Neural cell (in vitro differentiated cells): ENCODE measurements at regions not wholly inside any gene's neighbourhood (a gene's known extent, or its start where the extent isn't known, plus 50 kb on each side); places are given as distances from the start of the nearest gene placed in this dataset.
A peak's percentile ranks its signal among the peaks of the same experiment; 100 is the strongest.

Source experiments
- H2AFZ ChIP-seq: fragments of 200-600, 300-800 bp; sonication (generic), shearing (Covaris generic); 2 replicates; pipeline ENCODE4 v1.6.0; 2014; ENCODE audit warnings: low read depth, mild to moderate bottlenecking, antibody characterized with exemption, low read length, moderate library complexity
- H3F3A ChIP-seq: fragments of 200-600 bp; shearing (Covaris generic); 2 replicates; pipeline ENCODE4 v1.6.1; 2016; ENCODE audit warnings: mild to moderate bottlenecking, moderate library complexity, mixed read lengths, antibody characterized with exemption, low read length; ENCODE audit not compliant: insufficient read depth, poor library complexity, severe bottlenecking
- H3K27ac ChIP-seq: fragments of 200-600, 300-800 bp; sonication (generic), shearing (Covaris generic); 2 replicates; pipeline ENCODE4 v1.5.1; 2014; ENCODE audit warnings: mild to moderate bottlenecking, low read length, moderate library complexity
- H3K27me3 ChIP-seq: fragments of 300-800, 200-600 bp; sonication (generic), shearing (Covaris generic); 2 replicates; pipeline ENCODE4 v1.6.0; 2014; ENCODE audit warnings: mild to moderate bottlenecking, low read depth, low read length, moderate library complexity; ENCODE audit not compliant: insufficient read depth
- H3K36me3 ChIP-seq: fragments of 300-800, 200-600 bp; sonication (generic), shearing (Covaris generic); 2 replicates; pipeline ENCODE4 v1.5.1; 2014; ENCODE audit warnings: mild to moderate bottlenecking, antibody characterized with exemption, low read length, moderate library complexity; ENCODE audit not compliant: insufficient read depth
- H3K4me2 ChIP-seq: fragments of 300-800, 200-600 bp; sonication (generic), shearing (Covaris generic); 2 replicates; pipeline ENCODE4 v1.6.0; 2014; ENCODE audit warnings: mild to moderate bottlenecking, low read length
- H3K4me3 ChIP-seq: fragments of 300-800, 200-600 bp; sonication (generic), shearing (Covaris generic); 2 replicates; pipeline ENCODE4 v1.5.1; 2014; ENCODE audit warnings: mild to moderate bottlenecking, low read length, moderate library complexity
- H3K79me2 ChIP-seq: fragments of 200-600 bp; shearing (Covaris generic); replicated peaks from 2 replicates; pipeline ENCODE4 v1.6.0; 2014; ENCODE audit warnings: mild to moderate bottlenecking, low read length, moderate library complexity; ENCODE audit not compliant: insufficient read depth
- H3K9ac ChIP-seq: fragments of 300-800, 200-600 bp; sonication (generic), shearing (Covaris generic); 2 replicates; pipeline ENCODE4 v1.6.1; 2016; ENCODE audit warnings: mild to moderate bottlenecking, low read length, mixed read lengths
- H3K9me2 ChIP-seq: fragments of 200-600 bp; shearing (Covaris generic); 2 replicates; pipeline ENCODE4 v1.6.1; 2016; ENCODE audit warnings: mild to moderate bottlenecking, low read length, mixed read lengths; ENCODE audit not compliant: insufficient read depth
- H3K9me3 ChIP-seq: fragments of 200-600, 300-800 bp; sonication (generic), shearing (Covaris generic); 2 replicates; pipeline ENCODE4 v1.6.1; 2016; ENCODE audit warnings: mild to moderate bottlenecking, mixed run types, low read length, moderate library complexity, mixed read lengths
- H4K20me1 ChIP-seq: fragments of 200-600 bp; shearing (Covaris generic); 2 replicates; pipeline ENCODE4 v1.6.1; 2016; ENCODE audit warnings: mild to moderate bottlenecking, mixed run types; ENCODE audit not compliant: insufficient read depth
- EP300 ChIP-seq: fragments of 450-650 bp; conservative IDR thresholded peaks from 2 replicates; pipeline ENCODE4 v1.6.1; 2014; ENCODE audit warnings: antibody characterized with exemption, mild to moderate bottlenecking, moderate library complexity; ENCODE audit not compliant: poor library complexity, severe bottlenecking
- EZH2 ChIP-seq: fragments of 200-600, 300-800 bp; shearing (Covaris generic), sonication (generic); IDR thresholded peaks from 2 replicates; pipeline ENCODE4 v1.6.1; 2014; ENCODE audit warnings: antibody characterized with exemption, low read length, borderline replicate concordance, mild to moderate bottlenecking; ENCODE audit not compliant: insufficient read depth, poor library complexity, severe bottlenecking
- MXI1 ChIP-seq: fragments of 450-650 bp; conservative IDR thresholded peaks from 2 replicates; pipeline ENCODE4 v1.6.1; 2014; ENCODE audit warnings: antibody characterized with exemption, mild to moderate bottlenecking; ENCODE audit not compliant: poor library complexity, severe bottlenecking
- POLR2AphosphoS5 ChIP-seq: IDR thresholded peaks from 2 replicates; pipeline ENCODE4 v1.6.1; 2012
- RAD21 ChIP-seq: fragments of 450-650 bp; conservative IDR thresholded peaks from 2 replicates; pipeline ENCODE4 v1.6.1; 2014; ENCODE audit warnings: antibody characterized with exemption, mild to moderate bottlenecking, moderate library complexity
- SMC3 ChIP-seq: fragments of 450-650 bp; conservative IDR thresholded peaks from 2 replicates; pipeline ENCODE4 v1.6.1; 2014; ENCODE audit warnings: antibody characterized with exemption, mild to moderate bottlenecking, moderate library complexity; ENCODE audit not compliant: poor library complexity
- TAF1 ChIP-seq: IDR thresholded peaks from 2 replicates; pipeline ENCODE4 v1.6.1; 2012; ENCODE audit warnings: low read depth
- TF ChIP-seq, protein P1 (sequence below): IDR thresholded peaks from 2 replicates; pipeline ENCODE4 v1.6.1; 2012; ENCODE audit warnings: borderline replicate concordance
- TF ChIP-seq, protein P2 (sequence below): fragments of 450-650 bp; IDR thresholded peaks from 2 replicates; pipeline ENCODE4 v1.5.1; 2014; ENCODE audit warnings: antibody characterized with exemption, mild to moderate bottlenecking, moderate library complexity; ENCODE audit not compliant: poor library complexity, severe bottlenecking

DNA sequence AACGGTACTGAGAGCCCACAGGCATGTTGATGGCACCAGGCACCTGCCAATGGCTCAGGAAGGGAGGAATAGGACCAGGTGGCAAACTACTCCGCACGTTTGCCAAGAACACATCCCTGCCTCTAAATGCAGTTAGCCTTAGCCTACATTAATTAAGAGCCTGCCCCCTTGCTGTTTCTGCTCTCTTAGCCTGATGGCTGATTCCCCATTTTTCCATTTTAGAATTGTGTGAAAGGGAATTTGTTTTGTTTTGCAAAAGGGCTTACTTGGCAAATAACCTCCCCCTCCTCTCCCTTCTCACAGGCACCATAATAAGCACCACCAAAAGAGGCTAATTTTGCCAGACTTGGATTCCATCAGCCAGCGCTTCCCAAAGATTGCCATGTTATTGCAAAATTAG lies 1203.2 kb downstream of the SORCS3 start:
- Histone ChIP-seq H3K27ac (peak overlapping the region; percentile 38), H3K4me2 (no peak overlapping the region), H3K9me3 (no peaks in the 10 kb centered on the region), H3K36me3 (no peaks in the 10 kb centered on the region), H3K27me3 (no peaks in the 10 kb centered on the region), H2AFZ (no peak overlapping the region), H4K20me1 (no peaks in the 10 kb centered on the region), H3K79me2 (no peaks in the 10 kb centered on the region), H3K4me3 (peak overlapping the region; percentile 18), H3F3A (no peaks in the 10 kb centered on the region), H3K9ac (peak overlapping the region; percentile 13), H3K9me2 (no peaks in the 10 kb centered on the region)
- TF ChIP-seq TAF1 = no peak
- no peak for TF ChIP-seq EP300
- TF ChIP-seq POLR2AphosphoS5 = no peak
- TF ChIP-seq RAD21 = no peak
- no peak for TF ChIP-seq EZH2
- TF ChIP-seq, protein P1, sequence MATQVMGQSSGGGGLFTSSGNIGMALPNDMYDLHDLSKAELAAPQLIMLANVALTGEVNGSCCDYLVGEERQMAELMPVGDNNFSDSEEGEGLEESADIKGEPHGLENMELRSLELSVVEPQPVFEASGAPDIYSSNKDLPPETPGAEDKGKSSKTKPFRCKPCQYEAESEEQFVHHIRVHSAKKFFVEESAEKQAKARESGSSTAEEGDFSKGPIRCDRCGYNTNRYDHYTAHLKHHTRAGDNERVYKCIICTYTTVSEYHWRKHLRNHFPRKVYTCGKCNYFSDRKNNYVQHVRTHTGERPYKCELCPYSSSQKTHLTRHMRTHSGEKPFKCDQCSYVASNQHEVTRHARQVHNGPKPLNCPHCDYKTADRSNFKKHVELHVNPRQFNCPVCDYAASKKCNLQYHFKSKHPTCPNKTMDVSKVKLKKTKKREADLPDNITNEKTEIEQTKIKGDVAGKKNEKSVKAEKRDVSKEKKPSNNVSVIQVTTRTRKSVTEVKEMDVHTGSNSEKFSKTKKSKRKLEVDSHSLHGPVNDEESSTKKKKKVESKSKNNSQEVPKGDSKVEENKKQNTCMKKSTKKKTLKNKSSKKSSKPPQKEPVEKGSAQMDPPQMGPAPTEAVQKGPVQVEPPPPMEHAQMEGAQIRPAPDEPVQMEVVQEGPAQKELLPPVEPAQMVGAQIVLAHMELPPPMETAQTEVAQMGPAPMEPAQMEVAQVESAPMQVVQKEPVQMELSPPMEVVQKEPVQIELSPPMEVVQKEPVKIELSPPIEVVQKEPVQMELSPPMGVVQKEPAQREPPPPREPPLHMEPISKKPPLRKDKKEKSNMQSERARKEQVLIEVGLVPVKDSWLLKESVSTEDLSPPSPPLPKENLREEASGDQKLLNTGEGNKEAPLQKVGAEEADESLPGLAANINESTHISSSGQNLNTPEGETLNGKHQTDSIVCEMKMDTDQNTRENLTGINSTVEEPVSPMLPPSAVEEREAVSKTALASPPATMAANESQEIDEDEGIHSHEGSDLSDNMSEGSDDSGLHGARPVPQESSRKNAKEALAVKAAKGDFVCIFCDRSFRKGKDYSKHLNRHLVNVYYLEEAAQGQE = no peak
- TF ChIP-seq, protein P2, sequence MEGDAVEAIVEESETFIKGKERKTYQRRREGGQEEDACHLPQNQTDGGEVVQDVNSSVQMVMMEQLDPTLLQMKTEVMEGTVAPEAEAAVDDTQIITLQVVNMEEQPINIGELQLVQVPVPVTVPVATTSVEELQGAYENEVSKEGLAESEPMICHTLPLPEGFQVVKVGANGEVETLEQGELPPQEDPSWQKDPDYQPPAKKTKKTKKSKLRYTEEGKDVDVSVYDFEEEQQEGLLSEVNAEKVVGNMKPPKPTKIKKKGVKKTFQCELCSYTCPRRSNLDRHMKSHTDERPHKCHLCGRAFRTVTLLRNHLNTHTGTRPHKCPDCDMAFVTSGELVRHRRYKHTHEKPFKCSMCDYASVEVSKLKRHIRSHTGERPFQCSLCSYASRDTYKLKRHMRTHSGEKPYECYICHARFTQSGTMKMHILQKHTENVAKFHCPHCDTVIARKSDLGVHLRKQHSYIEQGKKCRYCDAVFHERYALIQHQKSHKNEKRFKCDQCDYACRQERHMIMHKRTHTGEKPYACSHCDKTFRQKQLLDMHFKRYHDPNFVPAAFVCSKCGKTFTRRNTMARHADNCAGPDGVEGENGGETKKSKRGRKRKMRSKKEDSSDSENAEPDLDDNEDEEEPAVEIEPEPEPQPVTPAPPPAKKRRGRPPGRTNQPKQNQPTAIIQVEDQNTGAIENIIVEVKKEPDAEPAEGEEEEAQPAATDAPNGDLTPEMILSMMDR = no peak
- no peak for TF ChIP-seq MXI1
- no peak for TF ChIP-seq SMC3

DNA sequence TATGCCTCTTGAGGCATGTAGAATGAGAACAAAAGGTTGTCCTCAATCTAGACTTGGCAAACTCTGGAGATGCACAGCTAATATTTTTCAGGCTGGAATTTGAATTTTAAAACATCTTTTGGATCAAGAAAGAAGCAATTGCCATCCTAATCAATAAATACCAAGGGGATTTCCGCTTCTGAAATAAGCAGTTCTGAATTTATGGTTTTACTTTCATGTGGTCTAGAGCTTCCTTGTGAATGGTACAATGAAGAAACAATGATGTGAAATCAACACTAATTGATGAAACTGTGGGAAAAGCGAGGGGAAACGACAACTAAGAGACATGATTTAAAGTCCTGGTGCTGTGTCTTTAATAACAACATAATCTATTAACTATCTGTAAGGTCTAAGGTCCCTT lies 1202.7 kb downstream of the SORCS3 start:
- H3K4me2 ChIP-seq = no peak overlapping the region

More for the DNA sequence above, 1202.7 kb downstream of the SORCS3 start:
- Histone ChIP-seq H3K27ac (peak overlapping the region; percentile 38), H3K9ac (no peak overlapping the region), H3K9me2 (no peaks in the 10 kb centered on the region), H2AFZ (no peak overlapping the region), H3K36me3 (no peaks in the 10 kb centered on the region), H3F3A (no peaks in the 10 kb centered on the region), H3K9me3 (no peaks in the 10 kb centered on the region), H4K20me1 (no peaks in the 10 kb centered on the region), H3K79me2 (no peaks in the 10 kb centered on the region), H3K27me3 (no peaks in the 10 kb centered on the region), H3K4me3 (peak overlapping the region; percentile 18)
- no peak for TF ChIP-seq MXI1
- TF ChIP-seq POLR2AphosphoS5 = no peak
- TF ChIP-seq TAF1 = no peak
- TF ChIP-seq, protein P2 = no peak
- no peak for TF ChIP-seq RAD21
- no peak for TF ChIP-seq SMC3
- TF ChIP-seq EZH2 = no peak
- TF ChIP-seq, protein P1 = no peak
- TF ChIP-seq EP300 = no peak
